SK-N-SH (cell line): ENCODE measurements at regions not wholly inside any gene's neighbourhood (a gene's known extent, or its start where the extent isn't known, plus 50 kb on each side); places are given as distances from the start of the nearest gene placed in this dataset.

ENCODE experiments used
- EZH2phosphoT487 ChIP-seq: fragments of 200-600 bp; sonication (generic); IDR thresholded peaks from 2 replicates; pipeline ENCODE4 v1.6.1; 2017; ENCODE audit warnings: low read depth, mixed run types, mild to moderate bottlenecking, antibody characterized with exemption, moderate library complexity, borderline replicate concordance
- FOSL2 ChIP-seq: IDR thresholded peaks from 2 replicates; pipeline ENCODE4 v1.4.0; 2012; ENCODE audit warnings: low read depth, mild to moderate bottlenecking, moderate library complexity, borderline replicate concordance
- FOXM1 ChIP-seq: IDR thresholded peaks from 2 replicates; pipeline ENCODE4 v1.4.0; 2012; ENCODE audit warnings: low read depth, mild to moderate bottlenecking
- POLR2AphosphoS5 ChIP-seq: IDR thresholded peaks from 2 replicates; pipeline ENCODE4 v1.6.1; 2012; ENCODE audit warnings: low read depth, low read length
- RAD21 ChIP-seq: IDR thresholded peaks from 2 replicates; pipeline ENCODE4 v1.6.1; 2012; ENCODE audit warnings: mild to moderate bottlenecking, low read length
- RFX5 ChIP-seq: IDR thresholded peaks from 2 replicates; pipeline ENCODE4 v1.6.1; 2012; ENCODE audit warnings: mild to moderate bottlenecking, improper control_type of control experiment, low read length
- SIN3A ChIP-seq: IDR thresholded peaks from 2 replicates; pipeline ENCODE4 v1.6.1; 2012; ENCODE audit warnings: low read depth, mild to moderate bottlenecking, low read length, moderate library complexity, borderline replicate concordance
- SMC3 ChIP-seq: IDR thresholded peaks from 2 replicates; pipeline ENCODE4 v1.6.1; 2012; ENCODE audit warnings: low read depth, low read length, improper control_type of control experiment
- TAF1 ChIP-seq: IDR thresholded peaks from 2 replicates; pipeline ENCODE4 v1.6.1; 2012; ENCODE audit warnings: low read depth, mild to moderate bottlenecking, low read length, moderate library complexity, borderline replicate concordance
- TF ChIP-seq, protein P1 (sequence below): IDR thresholded peaks from 2 replicates; pipeline ENCODE4 v1.4.0; 2012; ENCODE audit warnings: low read depth, borderline replicate concordance
- TF ChIP-seq, protein P2 (sequence below): fragments of 200-600 bp; sonication (generic); IDR thresholded peaks from 2 replicates; pipeline ENCODE4 v1.6.1; 2017; ENCODE audit warnings: antibody characterized with exemption, mild to moderate bottlenecking, moderate library complexity
- TF ChIP-seq, protein P3 (sequence below): IDR thresholded peaks from 2 replicates; pipeline ENCODE4 v1.6.1; 2012; ENCODE audit warnings: mild to moderate bottlenecking, low read depth, low read length, moderate library complexity
- TF ChIP-seq, protein P4 (sequence below): IDR thresholded peaks from 2 replicates; pipeline ENCODE4 v1.4.0; 2012; ENCODE audit warnings: low read depth, borderline replicate concordance

DNA sequence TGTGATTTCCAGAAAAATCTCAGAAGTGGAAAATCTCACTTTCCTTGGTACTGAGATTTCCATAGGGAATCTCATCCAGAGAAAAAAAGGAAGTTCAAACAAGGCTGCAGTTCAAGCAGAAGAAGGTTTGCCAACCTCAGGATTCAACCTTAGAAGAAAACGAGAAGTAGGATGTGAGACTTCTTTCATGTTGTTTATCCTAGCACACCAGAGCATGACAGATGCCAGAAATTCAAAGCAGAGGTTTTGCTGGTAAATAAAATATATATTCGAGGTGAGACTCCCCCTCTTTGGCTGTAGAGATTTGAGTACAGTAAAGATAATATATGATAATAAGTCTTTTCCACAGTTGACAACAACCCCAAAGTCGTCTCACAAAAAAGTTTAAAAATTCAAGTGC is 116.9 kb upstream of the SMC2 start:
- TF ChIP-seq, protein P1, sequence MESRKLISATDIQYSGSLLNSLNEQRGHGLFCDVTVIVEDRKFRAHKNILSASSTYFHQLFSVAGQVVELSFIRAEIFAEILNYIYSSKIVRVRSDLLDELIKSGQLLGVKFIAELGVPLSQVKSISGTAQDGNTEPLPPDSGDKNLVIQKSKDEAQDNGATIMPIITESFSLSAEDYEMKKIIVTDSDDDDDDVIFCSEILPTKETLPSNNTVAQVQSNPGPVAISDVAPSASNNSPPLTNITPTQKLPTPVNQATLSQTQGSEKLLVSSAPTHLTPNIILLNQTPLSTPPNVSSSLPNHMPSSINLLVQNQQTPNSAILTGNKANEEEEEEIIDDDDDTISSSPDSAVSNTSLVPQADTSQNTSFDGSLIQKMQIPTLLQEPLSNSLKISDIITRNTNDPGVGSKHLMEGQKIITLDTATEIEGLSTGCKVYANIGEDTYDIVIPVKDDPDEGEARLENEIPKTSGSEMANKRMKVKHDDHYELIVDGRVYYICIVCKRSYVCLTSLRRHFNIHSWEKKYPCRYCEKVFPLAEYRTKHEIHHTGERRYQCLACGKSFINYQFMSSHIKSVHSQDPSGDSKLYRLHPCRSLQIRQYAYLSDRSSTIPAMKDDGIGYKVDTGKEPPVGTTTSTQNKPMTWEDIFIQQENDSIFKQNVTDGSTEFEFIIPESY, result no peak
- TF ChIP-seq, protein P2, sequence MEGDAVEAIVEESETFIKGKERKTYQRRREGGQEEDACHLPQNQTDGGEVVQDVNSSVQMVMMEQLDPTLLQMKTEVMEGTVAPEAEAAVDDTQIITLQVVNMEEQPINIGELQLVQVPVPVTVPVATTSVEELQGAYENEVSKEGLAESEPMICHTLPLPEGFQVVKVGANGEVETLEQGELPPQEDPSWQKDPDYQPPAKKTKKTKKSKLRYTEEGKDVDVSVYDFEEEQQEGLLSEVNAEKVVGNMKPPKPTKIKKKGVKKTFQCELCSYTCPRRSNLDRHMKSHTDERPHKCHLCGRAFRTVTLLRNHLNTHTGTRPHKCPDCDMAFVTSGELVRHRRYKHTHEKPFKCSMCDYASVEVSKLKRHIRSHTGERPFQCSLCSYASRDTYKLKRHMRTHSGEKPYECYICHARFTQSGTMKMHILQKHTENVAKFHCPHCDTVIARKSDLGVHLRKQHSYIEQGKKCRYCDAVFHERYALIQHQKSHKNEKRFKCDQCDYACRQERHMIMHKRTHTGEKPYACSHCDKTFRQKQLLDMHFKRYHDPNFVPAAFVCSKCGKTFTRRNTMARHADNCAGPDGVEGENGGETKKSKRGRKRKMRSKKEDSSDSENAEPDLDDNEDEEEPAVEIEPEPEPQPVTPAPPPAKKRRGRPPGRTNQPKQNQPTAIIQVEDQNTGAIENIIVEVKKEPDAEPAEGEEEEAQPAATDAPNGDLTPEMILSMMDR, result no peak
- TF ChIP-seq FOSL2 (no peak), RFX5 (no peak), SIN3A (no peak), SMC3 (no peak), TAF1 (no peak), RAD21 (no peak), POLR2AphosphoS5 (no peak), EZH2phosphoT487 (no peak), FOXM1 (no peak)
- TF ChIP-seq, protein P3, sequence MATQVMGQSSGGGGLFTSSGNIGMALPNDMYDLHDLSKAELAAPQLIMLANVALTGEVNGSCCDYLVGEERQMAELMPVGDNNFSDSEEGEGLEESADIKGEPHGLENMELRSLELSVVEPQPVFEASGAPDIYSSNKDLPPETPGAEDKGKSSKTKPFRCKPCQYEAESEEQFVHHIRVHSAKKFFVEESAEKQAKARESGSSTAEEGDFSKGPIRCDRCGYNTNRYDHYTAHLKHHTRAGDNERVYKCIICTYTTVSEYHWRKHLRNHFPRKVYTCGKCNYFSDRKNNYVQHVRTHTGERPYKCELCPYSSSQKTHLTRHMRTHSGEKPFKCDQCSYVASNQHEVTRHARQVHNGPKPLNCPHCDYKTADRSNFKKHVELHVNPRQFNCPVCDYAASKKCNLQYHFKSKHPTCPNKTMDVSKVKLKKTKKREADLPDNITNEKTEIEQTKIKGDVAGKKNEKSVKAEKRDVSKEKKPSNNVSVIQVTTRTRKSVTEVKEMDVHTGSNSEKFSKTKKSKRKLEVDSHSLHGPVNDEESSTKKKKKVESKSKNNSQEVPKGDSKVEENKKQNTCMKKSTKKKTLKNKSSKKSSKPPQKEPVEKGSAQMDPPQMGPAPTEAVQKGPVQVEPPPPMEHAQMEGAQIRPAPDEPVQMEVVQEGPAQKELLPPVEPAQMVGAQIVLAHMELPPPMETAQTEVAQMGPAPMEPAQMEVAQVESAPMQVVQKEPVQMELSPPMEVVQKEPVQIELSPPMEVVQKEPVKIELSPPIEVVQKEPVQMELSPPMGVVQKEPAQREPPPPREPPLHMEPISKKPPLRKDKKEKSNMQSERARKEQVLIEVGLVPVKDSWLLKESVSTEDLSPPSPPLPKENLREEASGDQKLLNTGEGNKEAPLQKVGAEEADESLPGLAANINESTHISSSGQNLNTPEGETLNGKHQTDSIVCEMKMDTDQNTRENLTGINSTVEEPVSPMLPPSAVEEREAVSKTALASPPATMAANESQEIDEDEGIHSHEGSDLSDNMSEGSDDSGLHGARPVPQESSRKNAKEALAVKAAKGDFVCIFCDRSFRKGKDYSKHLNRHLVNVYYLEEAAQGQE, result no peak
- TF ChIP-seq, protein P4, sequence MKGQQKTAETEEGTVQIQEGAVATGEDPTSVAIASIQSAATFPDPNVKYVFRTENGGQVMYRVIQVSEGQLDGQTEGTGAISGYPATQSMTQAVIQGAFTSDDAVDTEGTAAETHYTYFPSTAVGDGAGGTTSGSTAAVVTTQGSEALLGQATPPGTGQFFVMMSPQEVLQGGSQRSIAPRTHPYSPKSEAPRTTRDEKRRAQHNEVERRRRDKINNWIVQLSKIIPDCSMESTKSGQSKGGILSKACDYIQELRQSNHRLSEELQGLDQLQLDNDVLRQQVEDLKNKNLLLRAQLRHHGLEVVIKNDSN, result no peak
